H9 (cell line): ENCODE measurements at regions not wholly inside any gene's neighbourhood (a gene's known extent, or its start where the extent isn't known, plus 50 kb on each side); places are given as distances from the start of the nearest gene placed in this dataset.

Source experiments
- DNase-seq: peaks from one replicate; pipeline ENCODE4 v3.0.0-alpha.2; 2017
- H2AFZ ChIP-seq: one replicate; pipeline ENCODE4 v1.6.1; 2013; ENCODE audit warnings: mild to moderate bottlenecking, low read length, control low read depth, moderate library complexity
- H2AK5ac ChIP-seq: 2 replicates; pipeline ENCODE4 v1.6.1; 2013; ENCODE audit warnings: low read length, control low read depth, mixed read lengths; ENCODE audit not compliant: insufficient read length
- H2BK120ac ChIP-seq: one replicate; pipeline ENCODE4 v1.6.1; 2013; ENCODE audit warnings: low read depth, mild to moderate bottlenecking, low read length, control low read depth, inconsistent platforms; ENCODE audit not compliant: poor library complexity, severe bottlenecking
- H2BK12ac ChIP-seq: 2 replicates; pipeline ENCODE4 v1.6.1; 2013; ENCODE audit warnings: low read length, control low read depth, mixed read lengths, low read depth; ENCODE audit not compliant: insufficient read length
- H2BK15ac ChIP-seq: 2 replicates; pipeline ENCODE4 v1.6.1; 2013; ENCODE audit warnings: low read depth, low read length, control low read depth
- H2BK20ac ChIP-seq: one replicate; pipeline ENCODE4 v1.6.1; 2013; ENCODE audit warnings: low read depth, mild to moderate bottlenecking, low read length, control low read depth, inconsistent platforms; ENCODE audit not compliant: poor library complexity, severe bottlenecking
- H2BK5ac ChIP-seq: 2 replicates; pipeline ENCODE4 v1.6.1; 2013; ENCODE audit warnings: low read length, control low read depth, mixed read lengths; ENCODE audit not compliant: insufficient read length
- H3K14ac ChIP-seq: 2 replicates; pipeline ENCODE4 v1.6.1; 2013; ENCODE audit warnings: low read length, control low read depth; ENCODE audit not compliant: insufficient read depth
- H3K18ac ChIP-seq: 2 replicates; pipeline ENCODE4 v1.6.1; 2013; ENCODE audit warnings: low read depth, mild to moderate bottlenecking, mixed read lengths, low read length, control low read depth; ENCODE audit not compliant: insufficient read length
- H3K23ac ChIP-seq: 2 replicates; pipeline ENCODE4 v1.6.1; 2013; ENCODE audit warnings: low read length, control low read depth, mixed read lengths, low read depth; ENCODE audit not compliant: insufficient read length
- H3K23me2 ChIP-seq: 2 replicates; pipeline ENCODE4 v1.6.1; 2013; ENCODE audit warnings: low read depth, mild to moderate bottlenecking, mixed read lengths, low read length, control low read depth; ENCODE audit not compliant: insufficient read length, poor library complexity, severe bottlenecking
- H3K27ac ChIP-seq: 2 replicates; pipeline ENCODE4 v1.5.1; 2013; ENCODE audit warnings: low read length, control low read depth, mixed read lengths, low read depth; ENCODE audit not compliant: insufficient read length
- H3K27me3 ChIP-seq: 2 replicates; pipeline ENCODE4 v1.6.1; 2013; ENCODE audit warnings: low read length, control low read depth, inconsistent platforms; ENCODE audit not compliant: insufficient read depth
- H3K4ac ChIP-seq: 2 replicates; pipeline ENCODE4 v1.6.1; 2013; ENCODE audit warnings: low read depth, mild to moderate bottlenecking, control low read depth, inconsistent platforms, low read length, moderate library complexity
- H3K4me1 ChIP-seq: 2 replicates; pipeline ENCODE4 v1.6.1; 2013; ENCODE audit warnings: low read length, control low read depth, inconsistent platforms; ENCODE audit not compliant: insufficient read depth
- H3K4me2 ChIP-seq: 2 replicates; pipeline ENCODE4 v1.6.1; 2013; ENCODE audit warnings: low read length, control low read depth, mixed read lengths; ENCODE audit not compliant: insufficient read length, insufficient read depth
- H3K56ac ChIP-seq: 2 replicates; pipeline ENCODE4 v1.6.1; 2013; ENCODE audit warnings: low read depth, mild to moderate bottlenecking, mixed read lengths, low read length, control low read depth; ENCODE audit not compliant: insufficient read length
- H3K79me1 ChIP-seq: 2 replicates; pipeline ENCODE4 v1.6.1; 2013; ENCODE audit warnings: low read depth, mild to moderate bottlenecking, moderate library complexity, low read length, control low read depth, inconsistent platforms; ENCODE audit not compliant: insufficient read depth, poor library complexity, severe bottlenecking
- H3K79me2 ChIP-seq: 2 replicates; pipeline ENCODE4 v1.6.1; 2013; ENCODE audit warnings: low read length, control low read depth, inconsistent platforms; ENCODE audit not compliant: insufficient read depth
- H3K9ac ChIP-seq: 2 replicates; pipeline ENCODE4 v1.6.1; 2013; ENCODE audit warnings: low read length, control low read depth, mixed read lengths; ENCODE audit not compliant: insufficient read length; ENCODE audit errors: extremely low read depth
- H3K9me3 ChIP-seq: one replicate; pipeline ENCODE4 v1.6.1; 2013; ENCODE audit warnings: low read depth, low read length, inconsistent platforms; ENCODE audit not compliant: control insufficient read depth
- H3T11ph ChIP-seq: one replicate; pipeline ENCODE4 v1.6.1; 2013; ENCODE audit warnings: mild to moderate bottlenecking, low read length, control low read depth, inconsistent platforms
- H4K20me1 ChIP-seq: one replicate; pipeline ENCODE4 v1.6.1; 2013; ENCODE audit not compliant: control insufficient read depth, insufficient read length, insufficient read depth
- H4K5ac ChIP-seq: 2 replicates; pipeline ENCODE4 v1.6.1; 2013; ENCODE audit warnings: low read depth, mild to moderate bottlenecking, mixed read lengths, low read length, control low read depth; ENCODE audit not compliant: insufficient read length
- H4K8ac ChIP-seq: replicated peaks from 2 replicates; pipeline ENCODE4 v1.6.1; 2013; ENCODE audit warnings: low read length, control low read depth, mixed read lengths, low read depth; ENCODE audit not compliant: insufficient read length
- H4K91ac ChIP-seq: 2 replicates; pipeline ENCODE4 v1.6.1; 2013; ENCODE audit warnings: low read depth, mild to moderate bottlenecking, moderate library complexity, mixed read lengths, low read length, control low read depth; ENCODE audit not compliant: insufficient read length
- H3K27ac Mint-ChIP-seq, 3 experiments: 2 replicates in 2 of 3; 3 replicates in 1 of 3; pipeline ENCODE4 v1.8.0; 2020 to 2021; ENCODE audit warnings: mixed read lengths in 3 of 3, mild to moderate bottlenecking in 1 of 3, moderate library complexity in 1 of 3
- H3K27me3 Mint-ChIP-seq: 2 replicates; pipeline ENCODE4 v1.8.0; 2021; ENCODE audit warnings: low read depth, mild to moderate bottlenecking, moderate library complexity, mixed read lengths
- H3K36me3 Mint-ChIP-seq, 3 experiments: 2 replicates in 2 of 3; 3 replicates in 1 of 3; pipeline ENCODE4 v1.8.0; 2020 to 2021; ENCODE audit warnings: low read depth in 3 of 3, mixed read lengths in 3 of 3; ENCODE audit not compliant: insufficient read depth in 1 of 3
- H3K4me1 Mint-ChIP-seq, 2 experiments: 2 replicates each; pipeline ENCODE4 v1.8.0; 2020; ENCODE audit warnings: mixed read lengths in 2 of 2
- H3K4me3 Mint-ChIP-seq, 2 experiments: 2 replicates in 1 of 2; 3 replicates in 1 of 2; pipeline ENCODE4 v1.8.0; 2020 to 2021; ENCODE audit warnings: mild to moderate bottlenecking in 2 of 2, mixed read lengths in 2 of 2, moderate library complexity in 1 of 2
- H3K9me3 Mint-ChIP-seq, 2 experiments: 2 replicates in 1 of 2; 3 replicates in 1 of 2; pipeline ENCODE4 v1.8.0; 2020; ENCODE audit warnings: mild to moderate bottlenecking in 2 of 2, mixed read lengths in 2 of 2, moderate library complexity in 1 of 2
- CTCF ChIP-seq: fragments of 200-600 bp; sonication (generic); conservative IDR thresholded peaks from 3 replicates; pipeline ENCODE4 v1.8.0; 2021; ENCODE audit warnings: antibody characterized with exemption, mild to moderate bottlenecking
- WGBS: extraction: QIAGEN DNeasy Blood & Tissue Kit; methylation state at CpG from one replicate; pipeline ENCODE4 v1.1.7; 2013; ENCODE audit warnings: missing lambda C conversion rate, low lambda C conversion rate, mixed read lengths; ENCODE audit not compliant: insufficient read length; ENCODE audit errors: extremely low coverage; 5-methylcytosine and 5-hydroxymethylcytosine counted together

DNA sequence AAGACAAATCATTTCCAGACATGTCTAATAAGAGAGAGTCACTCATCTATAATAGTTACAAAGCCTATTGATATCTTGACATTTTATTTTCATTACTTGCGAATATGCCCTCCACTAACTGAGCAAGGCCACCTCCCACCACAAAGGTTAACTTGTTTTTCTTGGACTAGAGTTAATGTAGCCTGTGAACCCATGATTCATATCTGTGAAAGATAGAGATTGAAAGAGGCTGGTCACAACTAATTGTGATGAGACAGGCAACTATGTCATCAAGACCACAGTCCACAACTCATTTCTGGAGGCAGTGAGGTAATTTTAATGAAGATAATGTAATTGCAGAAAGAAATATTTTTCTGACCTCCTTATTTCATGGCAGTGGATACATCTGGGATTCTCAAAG lies 491.8 kb upstream of the TPK1 start:
- Histone ChIP-seq H2BK12ac (no peak overlapping the region), H3K4me1 (no peaks in the 10 kb centered on the region), H3K27me3 (no peaks in the 10 kb centered on the region), H4K91ac (no peak overlapping the region), H3K56ac (no peak overlapping the region), H3K14ac (no peak overlapping the region), H3K23me2 (no peaks in the 10 kb centered on the region), H2BK20ac (no peak overlapping the region), H3K9me3 (no peaks in the 10 kb centered on the region), H3K79me1 (no peaks in the 10 kb centered on the region), H2BK120ac (no peak overlapping the region), H3K23ac (no peak overlapping the region), H3K79me2 (no peaks in the 10 kb centered on the region), H3K4me2 (no peak overlapping the region), H3K9ac (no peak overlapping the region), H2AK5ac (no peak overlapping the region), H4K20me1 (no peaks in the 10 kb centered on the region), H3K18ac (no peak overlapping the region), H3K27ac (no peak overlapping the region), H2BK15ac (no peak overlapping the region), H3T11ph (no peak overlapping the region), H3K4ac (no peak overlapping the region), H4K8ac (no peak overlapping the region), H2AFZ (no peak overlapping the region), H4K5ac (no peak overlapping the region), H2BK5ac (no peak overlapping the region)
- no peak for TF ChIP-seq CTCF
- no peak overlapping the region for H3K4me3 Mint-ChIP-seq
- DNase-seq: no peak
- no peaks in the 10 kb centered on the region for H3K27me3 Mint-ChIP-seq
- peaks cover 2 to 3% of the 10 kb centered on the region in 2 experiments for H3K4me1 Mint-ChIP-seq
- no peak overlapping the region for H3K27ac Mint-ChIP-seq
- no CpG with 5 or more reads among the region's 1 CpG for WGBS
- H3K9me3 Mint-ChIP-seq: no peaks in the 10 kb centered on the region
- no peaks in the 10 kb centered on the region; a peak in 1 of 7 replicates for H3K36me3 Mint-ChIP-seq
